ENCODE measurements at regions not wholly inside any gene's neighbourhood (a gene's known extent, or its start where the extent isn't known, plus 50 kb on each side); places are given as distances from the start of the nearest gene placed in this dataset.

GRCh38 chr16:61385392-61386071 lies 650.7 kb downstream of the CDH8 start:
- no peak for DNase-seq (ENCODE audit: low read depth in 2 of 2)
- TF ChIP-seq CTCF (IDR thresholded peaks at IDR 0.05; ENCODE audit: low read depth, low read length) = no peak
- H3K4me3 ChIP-seq (replicated peaks in 1 of 2; ENCODE audit: low read depth in 2 of 2, low read length in 2 of 2) = no peak overlapping the region

- H3K4me3 ChIP-seq (replicated peaks in 1 of 2; ENCODE audit: low read depth in 2 of 2, low read length in 2 of 2) = no peak overlapping the region
- no peak for TF ChIP-seq CTCF (IDR thresholded peaks at IDR 0.05; ENCODE audit: low read depth, low read length)
- no peak for DNase-seq (ENCODE audit: low read depth in 2 of 2)
Measured at GRCh38 chr16:61382435-61382834, 653.8 kb downstream of the CDH8 start.

GRCh38 chr16:61379311-61379710 lies 656.9 kb downstream of the CDH8 start:
- DNase-seq (ENCODE audit: low read depth in 2 of 2) = no peak
- no peak overlapping the region for H3K4me3 ChIP-seq (replicated peaks in 1 of 2; ENCODE audit: low read depth in 2 of 2, low read length in 2 of 2)
- no peak for TF ChIP-seq CTCF (IDR thresholded peaks at IDR 0.05; ENCODE audit: low read depth, low read length)

- DNase-seq (ENCODE audit: low read depth in 2 of 2) = no peak
- TF ChIP-seq CTCF (IDR thresholded peaks at IDR 0.05; ENCODE audit: low read depth, low read length) = no peak
- no peak overlapping the region for H3K4me3 ChIP-seq (replicated peaks in 1 of 2; ENCODE audit: low read depth in 2 of 2, low read length in 2 of 2)
Measured at GRCh38 chr16:61374071-61374470, 662.2 kb downstream of the CDH8 start.

GRCh38 chr16:61371881-61372280 lies 664.4 kb downstream of the CDH8 start:
- no peak overlapping the region for H3K4me3 ChIP-seq (replicated peaks in 1 of 2; ENCODE audit: low read depth in 2 of 2, low read length in 2 of 2)
- DNase-seq (ENCODE audit: low read depth in 2 of 2) = no peak
- no peak for TF ChIP-seq CTCF (IDR thresholded peaks at IDR 0.05; ENCODE audit: low read depth, low read length)

- no peak for TF ChIP-seq CTCF (IDR thresholded peaks at IDR 0.05; ENCODE audit: low read depth, low read length)
- H3K4me3 ChIP-seq (replicated peaks in 1 of 2; ENCODE audit: low read depth in 2 of 2, low read length in 2 of 2) = no peak overlapping the region
- no peak for DNase-seq (ENCODE audit: low read depth in 2 of 2)
Measured at GRCh38 chr16:61371388-61371787, 664.9 kb downstream of the CDH8 start.

GRCh38 chr16:61370564-61370963 lies 665.7 kb downstream of the CDH8 start:
- H3K4me3 ChIP-seq (replicated peaks in 1 of 2; ENCODE audit: low read depth in 2 of 2, low read length in 2 of 2) = no peak overlapping the region
- no peak for DNase-seq (ENCODE audit: low read depth in 2 of 2)
- no peak for TF ChIP-seq CTCF (IDR thresholded peaks at IDR 0.05; ENCODE audit: low read depth, low read length)
